Dendritic cell treated with granulocyte-macrophage colony-stimulating factor and Interleukin-4, amounts not matched to agents 40 ng/mL and 50 ng/mL, for 4 days (primary cell): ENCODE measurements at regions not wholly inside any gene's neighbourhood (a gene's known extent, or its start where the extent isn't known, plus 50 kb on each side); places are given as distances from the start of the nearest gene placed in this dataset.

Experiments used
- H3K27ac Mint-ChIP-seq: one replicate; pipeline ENCODE4 v1.8.0; 2022; ENCODE audit warnings: mild to moderate bottlenecking, mixed read lengths
- H3K27me3 Mint-ChIP-seq: one replicate; pipeline ENCODE4 v1.8.0; 2022; ENCODE audit warnings: mild to moderate bottlenecking, mixed read lengths
- H3K36me3 Mint-ChIP-seq: one replicate; pipeline ENCODE4 v1.8.0; 2022; ENCODE audit warnings: low read depth, mixed read lengths
- H3K4me1 Mint-ChIP-seq: one replicate; pipeline ENCODE4 v1.8.0; 2022; ENCODE audit warnings: low read depth, mixed read lengths
- H3K4me3 Mint-ChIP-seq: one replicate; pipeline ENCODE4 v1.8.0; 2022; ENCODE audit warnings: mild to moderate bottlenecking, moderate library complexity, mixed read lengths
- H3K9me3 Mint-ChIP-seq: one replicate; pipeline ENCODE4 v1.8.0; 2022; ENCODE audit warnings: mixed read lengths
- intact Hi-C: fragments of 100-400 bp; cut with micrococcal nuclease; formaldehyde crosslinking; loops from one replicate; pipeline ENCODE4 v1.15.0; 2022

GRCh38 chr12:83808591-83808990 is 1104.0 kb downstream of the SLC6A15 start:
- H3K36me3 Mint-ChIP-seq = no peaks in the 10 kb centered on the region
- H3K4me3 Mint-ChIP-seq = no peak overlapping the region
- intact Hi-C loops = no loop called here
- H3K9me3 Mint-ChIP-seq = no peaks in the 10 kb centered on the region
- H3K27me3 Mint-ChIP-seq = no peaks in the 10 kb centered on the region
- no peaks in the 10 kb centered on the region for H3K4me1 Mint-ChIP-seq
- no peak overlapping the region for H3K27ac Mint-ChIP-seq

GRCh38 chr12:83807871-83808270 is 1104.7 kb downstream of the SLC6A15 start:
- H3K27me3 Mint-ChIP-seq = no peaks in the 10 kb centered on the region
- H3K27ac Mint-ChIP-seq = no peak overlapping the region
- no peak overlapping the region for H3K4me3 Mint-ChIP-seq
- H3K9me3 Mint-ChIP-seq = no peaks in the 10 kb centered on the region
- H3K4me1 Mint-ChIP-seq = no peaks in the 10 kb centered on the region
- no peaks in the 10 kb centered on the region for H3K36me3 Mint-ChIP-seq
- intact Hi-C loops = no loop called here

- Mint-ChIP-seq H3K36me3 (no peaks in the 10 kb centered on the region), H3K27ac (no peak overlapping the region), H3K27me3 (no peaks in the 10 kb centered on the region), H3K4me3 (no peak overlapping the region), H3K4me1 (no peaks in the 10 kb centered on the region), H3K9me3 (no peaks in the 10 kb centered on the region)
- intact Hi-C loops = no loop called here
Measured at GRCh38 chr12:83805873-83806272, 1106.7 kb downstream of the SLC6A15 start.

- no peak overlapping the region for H3K27ac Mint-ChIP-seq
- intact Hi-C loops = no loop called here
- H3K36me3 Mint-ChIP-seq = no peaks in the 10 kb centered on the region
- H3K4me1 Mint-ChIP-seq = no peaks in the 10 kb centered on the region
- H3K9me3 Mint-ChIP-seq = no peaks in the 10 kb centered on the region
- H3K4me3 Mint-ChIP-seq = no peak overlapping the region
- no peaks in the 10 kb centered on the region for H3K27me3 Mint-ChIP-seq
Measured at GRCh38 chr12:83805156-83805772, 1107.3 kb downstream of the SLC6A15 start.

- H3K4me3 Mint-ChIP-seq = no peak overlapping the region
- H3K4me1 Mint-ChIP-seq = no peaks in the 10 kb centered on the region
- H3K27ac Mint-ChIP-seq = no peak overlapping the region
- no peaks in the 10 kb centered on the region for H3K36me3 Mint-ChIP-seq
- no peaks in the 10 kb centered on the region for H3K27me3 Mint-ChIP-seq
- intact Hi-C loops = no loop called here
- no peaks in the 10 kb centered on the region for H3K9me3 Mint-ChIP-seq
Measured at GRCh38 chr12:83801972-83802371, 1110.6 kb downstream of the SLC6A15 start.

GRCh38 chr12:83800022-83800421 is 1112.6 kb downstream of the SLC6A15 start:
- H3K27ac Mint-ChIP-seq = no peak overlapping the region
- no peaks in the 10 kb centered on the region for H3K4me1 Mint-ChIP-seq
- H3K9me3 Mint-ChIP-seq = no peaks in the 10 kb centered on the region
- no peaks in the 10 kb centered on the region for H3K27me3 Mint-ChIP-seq
- H3K36me3 Mint-ChIP-seq = no peaks in the 10 kb centered on the region
- H3K4me3 Mint-ChIP-seq = no peak overlapping the region
- intact Hi-C loops = no loop called here

GRCh38 chr12:83796531-83796930 is 1109.8 kb downstream of the TMTC2 start:
- H3K4me1 Mint-ChIP-seq = no peaks in the 10 kb centered on the region
- H3K27ac Mint-ChIP-seq = no peak overlapping the region
- no peaks in the 10 kb centered on the region for H3K27me3 Mint-ChIP-seq
- intact Hi-C loops = no loop called here
- no peak overlapping the region for H3K4me3 Mint-ChIP-seq
- no peaks in the 10 kb centered on the region for H3K9me3 Mint-ChIP-seq
- no peaks in the 10 kb centered on the region for H3K36me3 Mint-ChIP-seq

GRCh38 chr12:83793616-83794015 is 1106.9 kb downstream of the TMTC2 start:
- intact Hi-C loops = no loop called here
- H3K9me3 Mint-ChIP-seq = no peaks in the 10 kb centered on the region
- H3K27ac Mint-ChIP-seq = no peak overlapping the region
- H3K4me3 Mint-ChIP-seq = no peak overlapping the region
- H3K27me3 Mint-ChIP-seq = no peaks in the 10 kb centered on the region
- no peaks in the 10 kb centered on the region for H3K36me3 Mint-ChIP-seq
- H3K4me1 Mint-ChIP-seq = no peaks in the 10 kb centered on the region

GRCh38 chr12:83784298-83784890 is 1097.7 kb downstream of the TMTC2 start:
- Mint-ChIP-seq H3K9me3 (no peaks in the 10 kb centered on the region), H3K4me1 (no peaks in the 10 kb centered on the region), H3K4me3 (no peak overlapping the region), H3K36me3 (no peaks in the 10 kb centered on the region), H3K27me3 (no peaks in the 10 kb centered on the region), H3K27ac (no peak overlapping the region)
- intact Hi-C loops = no loop called here

GRCh38 chr12:83779526-83779925 is 1092.8 kb downstream of the TMTC2 start:
- H3K4me3 Mint-ChIP-seq = no peak overlapping the region
- H3K27ac Mint-ChIP-seq = no peak overlapping the region
- H3K27me3 Mint-ChIP-seq = no peaks in the 10 kb centered on the region
- H3K36me3 Mint-ChIP-seq = no peaks in the 10 kb centered on the region
- peaks cover 8% of the 10 kb centered on the region for H3K9me3 Mint-ChIP-seq
- intact Hi-C loops = no loop called here
- H3K4me1 Mint-ChIP-seq = no peaks in the 10 kb centered on the region

GRCh38 chr12:83769151-83769550 is 1082.4 kb downstream of the TMTC2 start:
- Mint-ChIP-seq H3K27me3 (no peaks in the 10 kb centered on the region), H3K27ac (no peak overlapping the region), H3K36me3 (no peaks in the 10 kb centered on the region), H3K9me3 (peaks cover 16% of the 10 kb centered on the region), H3K4me3 (no peak overlapping the region), H3K4me1 (no peaks in the 10 kb centered on the region)
- intact Hi-C loops = no loop called here

- Mint-ChIP-seq H3K36me3 (no peaks in the 10 kb centered on the region), H3K4me3 (no peak overlapping the region), H3K27me3 (no peaks in the 10 kb centered on the region), H3K4me1 (no peaks in the 10 kb centered on the region), H3K9me3 (peaks cover 11% of the 10 kb centered on the region), H3K27ac (no peak overlapping the region)
- intact Hi-C loops = no loop called here
Measured at GRCh38 chr12:83767723-83768122, 1081.0 kb downstream of the TMTC2 start.

- Mint-ChIP-seq H3K36me3 (no peaks in the 10 kb centered on the region), H3K4me3 (no peak overlapping the region), H3K27me3 (no peaks in the 10 kb centered on the region), H3K4me1 (no peaks in the 10 kb centered on the region), H3K9me3 (peaks cover 13% of the 10 kb centered on the region), H3K27ac (no peak overlapping the region)
- intact Hi-C loops = no loop called here
Measured at GRCh38 chr12:83763425-83763824, 1076.7 kb downstream of the TMTC2 start.

- intact Hi-C loops = no loop called here
- Mint-ChIP-seq H3K4me1 (no peaks in the 10 kb centered on the region), H3K9me3 (peaks cover 13% of the 10 kb centered on the region), H3K27me3 (no peaks in the 10 kb centered on the region), H3K27ac (no peak overlapping the region), H3K36me3 (no peaks in the 10 kb centered on the region), H3K4me3 (no peak overlapping the region)
Measured at GRCh38 chr12:83759906-83760305, 1073.2 kb downstream of the TMTC2 start.
